Sigmoid colon (tissue), 4 donors: ENCODE measurements at regions not wholly inside any gene's neighbourhood (a gene's known extent, or its start where the extent isn't known, plus 50 kb on each side); places are given as distances from the start of the nearest gene placed in this dataset.

ENCODE experiments used
- CTCF ChIP-seq, 4 experiments: fragments of 450-650 bp in 3 of 4; fragments of 200-600 bp in 1 of 4; IDR thresholded peaks; one replicate each; pipeline ENCODE4 v1.5.1; 2016 to 2019; ENCODE audit warnings: antibody characterized with exemption in 4 of 4, mild to moderate bottlenecking in 3 of 4, moderate library complexity in 2 of 4
- EP300 ChIP-seq, 4 donors: sonication (generic); formaldehyde crosslinking; IDR thresholded peaks; one replicate each; pipeline ENCODE4 v1.6.1; 2017; ENCODE audit warnings: antibody characterized with exemption in 4 of 4
- POLR2A ChIP-seq, 2 donors: fragments of 450-650 bp; IDR thresholded peaks; one replicate each; pipeline ENCODE4 v1.6.1; 2016; ENCODE audit warnings: antibody characterized with exemption in 2 of 2, mild to moderate bottlenecking in 2 of 2, moderate library complexity in 2 of 2

DNA sequence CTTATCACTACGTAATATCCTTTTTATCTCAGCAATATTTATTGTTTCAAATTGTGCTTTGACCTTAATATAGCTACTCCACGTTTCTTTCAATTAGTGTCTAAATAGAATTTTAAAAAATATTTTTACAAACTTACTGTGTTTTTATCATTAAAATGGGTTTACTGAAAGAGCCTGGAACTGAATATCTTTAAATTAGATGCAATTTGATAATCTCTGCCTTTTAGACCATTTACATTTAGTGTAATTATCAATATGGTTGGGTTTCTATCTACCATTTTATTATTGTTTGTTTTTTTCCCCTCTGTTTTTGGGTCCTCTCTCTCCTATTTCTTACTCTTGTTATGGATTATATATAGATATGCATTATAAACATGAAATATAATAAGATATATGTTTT, 327.8 kb downstream of the IRX2 start:
- TF ChIP-seq CTCF (IDR thresholded peaks at IDR 0.05) (no peak), POLR2A (IDR thresholded peaks at IDR 0.05) (no peak), EP300 (IDR thresholded peaks at IDR 0.05) (no peak)
